Liver (tissue), 8 donors: ENCODE measurements at regions not wholly inside any gene's neighbourhood (a gene's known extent, or its start where the extent isn't known, plus 50 kb on each side); places are given as distances from the start of the nearest gene placed in this dataset.

Experiments
- DNase-seq: peaks from one replicate; pipeline ENCODE4 v3.0.0-alpha.2; 2017; ENCODE audit warnings: low spot score
- H3K27ac ChIP-seq, 2 donors: one replicate each; pipeline ENCODE4 v1.7.0; 2013; ENCODE audit warnings: inconsistent platforms in 2 of 2, low read length in 2 of 2, control low read depth in 1 of 2, low read depth in 1 of 2, mild to moderate bottlenecking in 1 of 2
- H3K27me3 ChIP-seq, 4 donors: one replicate each; pipeline versions ENCODE4 v1.6.1 to v1.7.0; 2013; ENCODE audit warnings: low read length in 3 of 4, inconsistent platforms in 1 of 4, mild to moderate bottlenecking in 1 of 4, moderate library complexity in 1 of 4; ENCODE audit not compliant: control insufficient read depth in 4 of 4, insufficient read depth in 4 of 4
- H3K36me3 ChIP-seq, 4 donors: one replicate each; pipeline versions ENCODE4 v1.6.1 to v1.7.0; 2013; ENCODE audit warnings: low read length in 3 of 4, mild to moderate bottlenecking in 3 of 4, low read depth in 1 of 4, moderate library complexity in 1 of 4; ENCODE audit not compliant: control insufficient read depth in 4 of 4, insufficient read depth in 3 of 4
- H3K4me1 ChIP-seq, 4 donors: one replicate each; pipeline versions ENCODE4 v1.6.1 to v1.7.0; 2013; ENCODE audit warnings: low read length in 3 of 4, mild to moderate bottlenecking in 3 of 4, moderate library complexity in 1 of 4; ENCODE audit not compliant: control insufficient read depth in 4 of 4, insufficient read depth in 4 of 4
- H3K4me3 ChIP-seq, 3 donors: one replicate each; pipeline versions ENCODE4 v1.6.1 to v1.7.0; 2013; ENCODE audit warnings: low read length in 3 of 3, control low read depth in 1 of 3, low read depth in 1 of 3, mild to moderate bottlenecking in 1 of 3
- H3K9ac ChIP-seq, 2 donors: one replicate each; pipeline ENCODE4 v1.7.0; 2013; ENCODE audit warnings: low read length in 2 of 2, mild to moderate bottlenecking in 2 of 2, moderate library complexity in 2 of 2, control low read depth in 1 of 2, low read depth in 1 of 2
- H3K9me3 ChIP-seq, 4 donors: one replicate each; pipeline versions ENCODE4 v1.6.1 to v1.7.0; 2013; ENCODE audit warnings: low read length in 3 of 4; ENCODE audit not compliant: control insufficient read depth in 4 of 4
- ATF3 ChIP-seq: IDR thresholded peaks from 2 replicates; pipeline ENCODE4 v1.6.1; 2016; ENCODE audit warnings: antibody characterized with exemption
- CTCF ChIP-seq: fragments of 150-350 bp; IDR thresholded peaks from 2 replicates; pipeline ENCODE4 v1.5.1; 2017; ENCODE audit warnings: improper control_type of control experiment, low read depth, low read length; ENCODE audit not compliant: missing input control
- EGR1 ChIP-seq, 2 donors: IDR thresholded peaks; 2 replicates each; pipeline ENCODE4 v1.6.1; 2016 to 2018; ENCODE audit warnings: antibody characterized with exemption in 2 of 2, low read depth in 2 of 2
- FOXA1 ChIP-seq: IDR thresholded peaks from 2 replicates; pipeline ENCODE4 v1.6.1; 2016; ENCODE audit warnings: antibody characterized with exemption
- FOXA2 ChIP-seq: IDR thresholded peaks from 2 replicates; pipeline ENCODE4 v1.6.1; 2016; ENCODE audit warnings: antibody characterized with exemption
- GABPA ChIP-seq, 2 donors: IDR thresholded peaks in 1 of 2; conservative IDR thresholded peaks in 1 of 2; 2 replicates each; pipeline ENCODE4 v1.6.1; 2016; ENCODE audit warnings: antibody characterized with exemption in 2 of 2, mild to moderate bottlenecking in 1 of 2, moderate library complexity in 1 of 2
- HNF4A ChIP-seq, 2 donors: conservative IDR thresholded peaks; 2 replicates each; pipeline ENCODE4 v1.6.1; 2016; ENCODE audit warnings: antibody characterized with exemption in 2 of 2, mild to moderate bottlenecking in 2 of 2
- HNF4G ChIP-seq: IDR thresholded peaks from 2 replicates; pipeline ENCODE4 v1.6.1; 2016; ENCODE audit warnings: antibody characterized with exemption
- JUND ChIP-seq, 2 donors: IDR thresholded peaks; 2 replicates each; pipeline ENCODE4 v1.6.1; 2016; ENCODE audit warnings: antibody characterized with exemption in 2 of 2
- MAX ChIP-seq: IDR thresholded peaks from 2 replicates; pipeline ENCODE4 v1.6.1; 2016; ENCODE audit warnings: antibody characterized with exemption
- NR2F2 ChIP-seq: IDR thresholded peaks from 2 replicates; pipeline ENCODE4 v1.6.1; 2016; ENCODE audit warnings: antibody characterized with exemption
- RAD21 ChIP-seq, 2 donors: IDR thresholded peaks; 2 replicates each; pipeline ENCODE4 v1.6.1; 2016; ENCODE audit warnings: antibody characterized with exemption in 2 of 2, mild to moderate bottlenecking in 2 of 2
- RXRA ChIP-seq, 2 donors: IDR thresholded peaks; 2 replicates each; pipeline ENCODE4 v1.6.1; 2017 to 2018; ENCODE audit warnings: antibody characterized with exemption in 2 of 2, mild to moderate bottlenecking in 1 of 2
- SP1 ChIP-seq: IDR thresholded peaks from 2 replicates; pipeline ENCODE4 v1.6.1; 2018; ENCODE audit warnings: antibody characterized with exemption, mild to moderate bottlenecking
- TAF1 ChIP-seq: conservative IDR thresholded peaks from 2 replicates; pipeline ENCODE4 v1.6.1; 2016; ENCODE audit warnings: antibody characterized with exemption, mild to moderate bottlenecking
- ZBTB33 ChIP-seq: IDR thresholded peaks from 2 replicates; pipeline ENCODE4 v1.6.1; 2016; ENCODE audit warnings: antibody characterized with exemption
- WGBS: extraction: QIAGEN DNeasy Blood & Tissue Kit; methylation state at CpG from one replicate; pipeline ENCODE4 v1.1.7; 2013; 5-methylcytosine and 5-hydroxymethylcytosine counted together
- donor health status: healthy.
- donor health status: healthy.
- donor health status: healthy.
- donor health status: healthy.
- donor health status: healthy.

- no peak for TF ChIP-seq RXRA (IDR thresholded peaks at IDR 0.05)
- no peak for TF ChIP-seq HNF4G
- no peak for TF ChIP-seq SP1
- TF ChIP-seq CTCF: no peak
- no peak for TF ChIP-seq ZBTB33
- no peak for TF ChIP-seq HNF4A (conservative IDR thresholded peaks at IDR 0.05)
- TF ChIP-seq NR2F2: no peak
- TF ChIP-seq RAD21 (IDR thresholded peaks at IDR 0.05): no peak
- TF ChIP-seq MAX: no peak
- TF ChIP-seq EGR1 (IDR thresholded peaks at IDR 0.05; ENCODE audit: low read depth in 2 of 2): no peak
- no peak for TF ChIP-seq TAF1
- no peak for TF ChIP-seq ATF3
- TF ChIP-seq FOXA2: no peak
- H3K4me3 ChIP-seq: no peak overlapping the region
- H3K27ac ChIP-seq: no peak overlapping the region
- H3K36me3 ChIP-seq: no peaks in the 10 kb centered on the region
- no peaks in the 10 kb centered on the region for H3K4me1 ChIP-seq
- no peaks in the 10 kb centered on the region for H3K27me3 ChIP-seq
- H3K9ac ChIP-seq: no peak overlapping the region
- DNase-seq: no peak
- no peaks in the 10 kb centered on the region for H3K9me3 ChIP-seq
These were observed 371.8 kb upstream of the PTGER4 start for GRCh38 chr5:40307920-40308319.

GRCh38 chr5:40306869-40307487 lies 372.7 kb upstream of the PTGER4 start:
- 79% methylated on average over 2 of the region's 2 CpGs for WGBS
- Histone ChIP-seq H3K27ac (no peak overlapping the region), H3K9me3 (no peaks in the 10 kb centered on the region), H3K4me1 (no peaks in the 10 kb centered on the region), H3K9ac (no peak overlapping the region), H3K27me3 (no peaks in the 10 kb centered on the region), H3K36me3 (no peaks in the 10 kb centered on the region), H3K4me3 (no peak overlapping the region)
- no peak for DNase-seq
- TF ChIP-seq JUND (IDR thresholded peaks at IDR 0.05) (no peak), GABPA (IDR thresholded peaks at IDR 0.05 in 1 of 2, conservative IDR thresholded peaks at IDR 0.05 in 1 of 2) (no peak)

- no peaks in the 10 kb centered on the region for H3K27me3 ChIP-seq
- 84% methylated on average over 3 of the region's 3 CpGs for WGBS
- no peak overlapping the region for H3K9ac ChIP-seq
- H3K4me1 ChIP-seq: no peaks in the 10 kb centered on the region
- no peak overlapping the region for H3K27ac ChIP-seq
- no peak overlapping the region for H3K4me3 ChIP-seq
- H3K9me3 ChIP-seq: no peaks in the 10 kb centered on the region
- no peak for DNase-seq
- H3K36me3 ChIP-seq: no peaks in the 10 kb centered on the region
- no peak for TF ChIP-seq HNF4A (conservative IDR thresholded peaks at IDR 0.05)
- TF ChIP-seq FOXA1: no peak
- no peak for TF ChIP-seq NR2F2
- TF ChIP-seq RXRA (IDR thresholded peaks at IDR 0.05): no peak
- no peak for TF ChIP-seq HNF4G
- no peak for TF ChIP-seq EGR1 (IDR thresholded peaks at IDR 0.05; ENCODE audit: low read depth in 2 of 2)
- no peak for TF ChIP-seq CTCF
- TF ChIP-seq GABPA (IDR thresholded peaks at IDR 0.05 in 1 of 2, conservative IDR thresholded peaks at IDR 0.05 in 1 of 2): no peak
- TF ChIP-seq ATF3: no peak
- no peak for TF ChIP-seq ZBTB33
- no peak for TF ChIP-seq JUND (IDR thresholded peaks at IDR 0.05)
- TF ChIP-seq MAX: no peak
- no peak for TF ChIP-seq TAF1
- TF ChIP-seq RAD21 (IDR thresholded peaks at IDR 0.05): no peak
These were observed 387.7 kb upstream of the PTGER4 start for GRCh38 chr5:40292006-40292405.
